ENCODE measurements at regions not wholly inside any gene's neighbourhood (a gene's known extent, or its start where the extent isn't known, plus 50 kb on each side); places are given as distances from the start of the nearest gene placed in this dataset.

GRCh38 chr1:172717722-172718465 is 59.0 kb downstream of the FASLG start:
- peak; percentile 40 for DNase-seq
- Histone ChIP-seq H2AFZ (peak overlapping the region; percentile 3; the same call in 1 of the 2 replicates), H3K27ac (no peak overlapping the region), H3K27me3 (replicated peaks; ENCODE audit: insufficient read depth) (no peaks in the 10 kb centered on the region), H3K36me3 (ENCODE audit: low read depth) (no peaks in the 10 kb centered on the region), H4K20me1 (ENCODE audit: insufficient read depth) (no peaks in the 10 kb centered on the region), H3K79me2 (ENCODE audit: insufficient read depth) (no peaks in the 10 kb centered on the region), H3K9me2 (ENCODE audit: insufficient read depth) (no peaks in the 10 kb centered on the region), H3K4me1 (ENCODE audit: insufficient read depth) (no peaks in the 10 kb centered on the region), H3K4me3 (no peak overlapping the region), H3K9me3 (ENCODE audit: low read depth) (no peaks in the 10 kb centered on the region), H3F3A (ENCODE audit: insufficient read depth) (peaks cover 4% of the 10 kb centered on the region; the same call in 1 of the 2 replicates), H3K9ac (no peak overlapping the region), H3K4me2 (ENCODE audit: unreplicated experiment) (no peak overlapping the region)
- 26 to 38% methylated on average over 3 of the region's 3 CpGs for WGBS, 2 experiments (ENCODE audit: low coverage in 1 of 2, low lambda C conversion rate in 2 of 2, missing lambda C conversion rate in 2 of 2)
- TF ChIP-seq EZH2 (IDR thresholded peaks at IDR 0.05; ENCODE audit: insufficient read depth, poor library complexity, severe bottlenecking) (no peak), EZH2phosphoT487 (IDR thresholded peaks at IDR 0.05; ENCODE audit: insufficient read depth, low read depth) (no peak)
- in situ Hi-C loops (cut with MboI), result loop anchor here (25.0 kb wide), 1 partner anchor 706 kb away; no protein-coding TSS in a partner anchor

DNA sequence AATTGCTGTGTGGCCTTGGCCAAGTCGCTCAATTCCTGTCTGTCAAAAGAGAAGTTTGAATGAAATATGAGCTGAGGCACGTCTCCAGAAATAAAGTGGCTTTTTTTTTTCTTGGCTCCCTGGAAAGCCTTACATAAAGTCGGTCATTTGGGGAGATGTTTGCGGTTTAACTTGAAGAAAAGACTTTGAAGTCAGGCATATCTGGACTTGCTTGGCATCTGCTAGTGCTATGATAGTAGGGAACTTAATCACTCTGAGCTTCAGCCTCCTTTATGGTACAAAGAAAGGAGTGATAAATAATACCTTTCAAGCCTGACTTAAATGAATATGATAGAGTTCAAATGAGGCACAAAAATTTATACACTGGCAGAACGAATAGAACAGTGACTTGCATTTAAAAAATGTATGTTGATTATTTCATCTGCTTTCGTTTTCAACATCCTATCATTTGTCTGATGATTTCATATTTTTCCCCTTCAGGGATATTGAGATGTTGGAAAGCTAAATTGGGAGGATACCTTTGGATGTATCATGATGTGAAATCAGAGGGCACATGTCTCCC is 60.2 kb downstream of the FASLG start:
- no peaks in the 10 kb centered on the region for H3K9me3 ChIP-seq (ENCODE audit: low read depth)
- peak overlapping the region; percentile 44 for H3K4me2 ChIP-seq (ENCODE audit: unreplicated experiment)
- DNase-seq, result peak; percentile 29
- no peaks in the 10 kb centered on the region for H3K27me3 ChIP-seq (replicated peaks; ENCODE audit: insufficient read depth)
- peak overlapping the region; percentile 72; the same call in 1 of the 2 replicates for H2AFZ ChIP-seq
- TF ChIP-seq EZH2phosphoT487 (IDR thresholded peaks at IDR 0.05; ENCODE audit: insufficient read depth, low read depth) (no peak), EZH2 (IDR thresholded peaks at IDR 0.05; ENCODE audit: insufficient read depth, poor library complexity, severe bottlenecking) (no peak)
- H3K9ac ChIP-seq, result no peak overlapping the region
- no peaks in the 10 kb centered on the region for H4K20me1 ChIP-seq (ENCODE audit: insufficient read depth)
- H3K9me2 ChIP-seq (ENCODE audit: insufficient read depth), result no peaks in the 10 kb centered on the region
- no peaks in the 10 kb centered on the region for H3K36me3 ChIP-seq (ENCODE audit: low read depth)
- 48 to 53% methylated on average over 6 of the region's 6 CpGs for WGBS, 2 experiments (ENCODE audit: low coverage in 1 of 2, low lambda C conversion rate in 2 of 2, missing lambda C conversion rate in 2 of 2)
- no peak overlapping the region for H3K4me3 ChIP-seq
- peaks cover 4% of the 10 kb centered on the region; the same call in 1 of the 2 replicates for H3F3A ChIP-seq (ENCODE audit: insufficient read depth)
- H3K79me2 ChIP-seq (ENCODE audit: insufficient read depth), result no peaks in the 10 kb centered on the region
- H3K4me1 ChIP-seq (ENCODE audit: insufficient read depth), result no peaks in the 10 kb centered on the region
- in situ Hi-C loops (cut with MboI), result loop anchor here (25.0 kb wide), 1 partner anchor 707 kb away; no protein-coding TSS in a partner anchor
- H3K27ac ChIP-seq, result no peak overlapping the region

- WGBS, 2 experiments (ENCODE audit: low coverage in 1 of 2, low lambda C conversion rate in 2 of 2, missing lambda C conversion rate in 2 of 2), result 35 to 39% methylated on average over 3 of the region's 3 CpGs
- H3K4me1 ChIP-seq (ENCODE audit: insufficient read depth), result no peaks in the 10 kb centered on the region
- H3K79me2 ChIP-seq (ENCODE audit: insufficient read depth), result no peaks in the 10 kb centered on the region
- peak; percentile 58 for DNase-seq
- no peaks in the 10 kb centered on the region for H3K36me3 ChIP-seq (ENCODE audit: low read depth)
- H3K4me2 ChIP-seq (ENCODE audit: unreplicated experiment), result peak overlapping the region; percentile 44
- H4K20me1 ChIP-seq (ENCODE audit: insufficient read depth), result no peaks in the 10 kb centered on the region
- no peaks in the 10 kb centered on the region for H3K9me3 ChIP-seq (ENCODE audit: low read depth)
- peaks cover 4% of the 10 kb centered on the region; the same call in 1 of the 2 replicates for H3F3A ChIP-seq (ENCODE audit: insufficient read depth)
- no peak overlapping the region for H3K4me3 ChIP-seq
- no peaks in the 10 kb centered on the region for H3K9me2 ChIP-seq (ENCODE audit: insufficient read depth)
- no peak overlapping the region for H3K9ac ChIP-seq
- H3K27ac ChIP-seq, result no peak overlapping the region
- in situ Hi-C loops (cut with MboI), result loop anchor here (10.0 to 25.0 kb wide), 2 partner anchors 265 to 707 kb away; no protein-coding TSS in a partner anchor
- H3K27me3 ChIP-seq (replicated peaks; ENCODE audit: insufficient read depth), result no peaks in the 10 kb centered on the region
- peak overlapping the region; percentile 72 for H2AFZ ChIP-seq
- TF ChIP-seq EZH2phosphoT487 (IDR thresholded peaks at IDR 0.05; ENCODE audit: insufficient read depth, low read depth) (no peak), EZH2 (IDR thresholded peaks at IDR 0.05; ENCODE audit: insufficient read depth, poor library complexity, severe bottlenecking) (no peak)
Measured at GRCh38 chr1:172719694-172720138, 60.8 kb downstream of the FASLG start.

- H3K4me3 ChIP-seq, result no peak overlapping the region
- no peaks in the 10 kb centered on the region for H3K4me1 ChIP-seq (ENCODE audit: insufficient read depth)
- peaks cover 4% of the 10 kb centered on the region; the same call in 1 of the 2 replicates for H3F3A ChIP-seq (ENCODE audit: insufficient read depth)
- no peaks in the 10 kb centered on the region for H3K79me2 ChIP-seq (ENCODE audit: insufficient read depth)
- in situ Hi-C loops (cut with MboI), result loop anchor here (10.0 to 25.0 kb wide), 2 partner anchors 266 to 708 kb away; no protein-coding TSS in a partner anchor
- DNase-seq, result no peak
- WGBS, 2 experiments (ENCODE audit: low coverage in 1 of 2, low lambda C conversion rate in 2 of 2, missing lambda C conversion rate in 2 of 2), result 74 to 81% methylated on average over 1 of the region's 1 CpG
- no peaks in the 10 kb centered on the region for H3K27me3 ChIP-seq (replicated peaks; ENCODE audit: insufficient read depth)
- H3K36me3 ChIP-seq (ENCODE audit: low read depth), result no peaks in the 10 kb centered on the region
- no peak overlapping the region for H3K9ac ChIP-seq
- no peak for TF ChIP-seq EZH2phosphoT487 (IDR thresholded peaks at IDR 0.05; ENCODE audit: insufficient read depth, low read depth)
- no peak for TF ChIP-seq EZH2 (IDR thresholded peaks at IDR 0.05; ENCODE audit: insufficient read depth, poor library complexity, severe bottlenecking)
- H2AFZ ChIP-seq, result no peak overlapping the region
- no peaks in the 10 kb centered on the region for H4K20me1 ChIP-seq (ENCODE audit: insufficient read depth)
- no peak overlapping the region for H3K27ac ChIP-seq
- no peak overlapping the region for H3K4me2 ChIP-seq (ENCODE audit: unreplicated experiment)
- no peaks in the 10 kb centered on the region for H3K9me3 ChIP-seq (ENCODE audit: low read depth)
- no peaks in the 10 kb centered on the region for H3K9me2 ChIP-seq (ENCODE audit: insufficient read depth)
Measured at GRCh38 chr1:172720339-172720738, 61.4 kb downstream of the FASLG start.

Data from GM23248 (cell line).